ENCODE measurements at regions not wholly inside any gene's neighbourhood (a gene's known extent, or its start where the extent isn't known, plus 50 kb on each side); places are given as distances from the start of the nearest gene placed in this dataset.

DNA sequence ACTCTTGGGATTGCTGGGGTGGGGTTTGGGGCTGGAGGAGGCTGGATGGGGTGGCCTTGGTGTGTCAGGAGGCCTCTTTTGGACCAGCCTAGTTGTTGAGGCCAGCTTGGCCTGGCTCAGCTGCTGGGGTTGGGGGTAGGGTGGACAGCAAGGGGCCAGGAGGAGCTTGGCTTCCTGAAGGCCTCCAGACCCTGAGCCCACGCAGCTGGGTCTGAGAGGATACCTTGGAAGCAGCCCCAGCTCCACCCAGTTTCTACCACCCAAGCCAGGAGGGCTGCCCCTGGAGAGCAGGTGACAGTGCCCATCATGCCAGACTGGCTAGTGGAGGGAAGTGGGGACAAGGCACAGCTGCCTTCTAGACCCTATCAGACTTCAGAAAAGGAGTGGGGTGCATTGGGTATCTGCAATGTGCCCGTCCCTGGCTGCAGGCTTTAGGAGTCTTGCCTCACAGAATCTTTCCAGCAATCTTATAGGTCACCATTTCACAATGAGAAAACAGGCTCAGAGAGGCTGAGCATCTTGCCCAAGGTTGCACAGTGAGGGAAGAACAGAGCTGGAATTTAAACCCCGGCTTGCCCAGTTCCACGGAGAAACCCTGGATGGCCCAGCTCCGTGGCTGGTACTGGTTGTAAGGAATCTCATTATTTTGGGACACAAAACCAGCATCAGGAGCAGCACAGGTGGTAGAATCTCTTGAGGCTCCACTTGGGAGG is 83.0 kb downstream of the LINGO1 start:
- no peak for TF ChIP-seq POLR2AphosphoS5 (IDR thresholded peaks at IDR 0.05; ENCODE audit: borderline replicate concordance, low read depth, low read length)
- no peak for TF ChIP-seq EZH2 (IDR thresholded peaks at IDR 0.05)
